Liver (tissue), 3 donors: ENCODE measurements at regions not wholly inside any gene's neighbourhood (a gene's known extent, or its start where the extent isn't known, plus 50 kb on each side); places are given as distances from the start of the nearest gene placed in this dataset.

Experiments
- CTCF ChIP-seq: fragments of 150-350 bp; IDR thresholded peaks from 2 replicates; pipeline ENCODE4 v1.5.1; 2017; ENCODE audit warnings: improper control_type of control experiment, low read depth, low read length; ENCODE audit not compliant: missing input control
- RXRA ChIP-seq, 2 donors: IDR thresholded peaks; 2 replicates each; pipeline ENCODE4 v1.6.1; 2017 to 2018; ENCODE audit warnings: antibody characterized with exemption in 2 of 2, mild to moderate bottlenecking in 1 of 2
- donor health status: healthy.
- donor health status: healthy.

- no peak for TF ChIP-seq CTCF
- no peak for TF ChIP-seq RXRA (IDR thresholded peaks at IDR 0.05)
These were observed 127.9 kb upstream of the NRBF2 start for GRCh38 chr10:63005246-63005645.
